Stimulated activated CD8-positive, alpha-beta memory T cell treated with anti-CD3 and anti-CD28 coated beads, Interleukin-2, amount 100 ng/mL, for 1 hour (primary cell): ENCODE measurements at regions not wholly inside any gene's neighbourhood (a gene's known extent, or its start where the extent isn't known, plus 50 kb on each side); places are given as distances from the start of the nearest gene placed in this dataset.
"Not testable (repeated sequence)": the region's sequence is repeated elsewhere in the genome, so short reads cannot be mapped to it uniquely, and the experiment has no call there.

Experiments
- DNase-seq, 2 donors: peaks; one replicate each; pipeline ENCODE4 v3.0.0-alpha.2; 2020; ENCODE audit warnings: low read depth in 2 of 2

GRCh38 chr6:144651234-144651633 is 366.1 kb downstream of the UTRN start:
- no peak for DNase-seq

- no peak for DNase-seq
These were observed 367.3 kb downstream of the UTRN start for GRCh38 chr6:144652292-144652891.

- no peak for DNase-seq
These were observed 368.9 kb downstream of the UTRN start for GRCh38 chr6:144653885-144654505.

- no peak for DNase-seq
These were observed 369.4 kb downstream of the UTRN start for GRCh38 chr6:144654506-144654905.

- DNase-seq = no peak
These were observed 370.2 kb downstream of the UTRN start for GRCh38 chr6:144655376-144655775.

- DNase-seq = no peak
These were observed 372.6 kb downstream of the UTRN start for GRCh38 chr6:144657691-144658090.

GRCh38 chr6:144659202-144660182 is 374.4 kb downstream of the UTRN start:
- DNase-seq = no peak

GRCh38 chr6:144660561-144661115 is 375.5 kb downstream of the UTRN start:
- DNase-seq = no peak

GRCh38 chr6:144661116-144661806 is 376.1 kb downstream of the UTRN start:
- DNase-seq = no peak

- DNase-seq = no peak
These were observed 377.8 kb downstream of the UTRN start for GRCh38 chr6:144662812-144663365.

GRCh38 chr6:144664281-144664680 is 379.1 kb downstream of the UTRN start:
- no peak for DNase-seq

- no peak for DNase-seq
These were observed 379.8 kb downstream of the UTRN start for GRCh38 chr6:144664947-144665346.

GRCh38 chr6:144665932-144666450 is 380.9 kb downstream of the UTRN start:
- DNase-seq = no peak

GRCh38 chr6:144666781-144667180 is 381.6 kb downstream of the UTRN start:
- DNase-seq = no peak

GRCh38 chr6:144667532-144668503 is 382.7 kb downstream of the UTRN start:
- no peak for DNase-seq

GRCh38 chr6:144670259-144670658 is 385.1 kb downstream of the UTRN start:
- not testable (repeated sequence) for DNase-seq

GRCh38 chr6:144673807-144674206 is 388.7 kb downstream of the UTRN start:
- no peak for DNase-seq

GRCh38 chr6:144675231-144675861 is 390.2 kb downstream of the UTRN start:
- no peak for DNase-seq

- not testable (repeated sequence) for DNase-seq
These were observed 391.2 kb downstream of the UTRN start for GRCh38 chr6:144676310-144676709.
